DOHH2 (cell line): ENCODE measurements at regions not wholly inside any gene's neighbourhood (a gene's known extent, or its start where the extent isn't known, plus 50 kb on each side); places are given as distances from the start of the nearest gene placed in this dataset.

ENCODE experiments used
- EZH2phosphoT487 ChIP-seq: fragments of 200-600 bp; sonication (generic); IDR thresholded peaks from 2 replicates; pipeline ENCODE4 v1.6.1; 2017; ENCODE audit warnings: borderline replicate concordance, mild to moderate bottlenecking, antibody characterized with exemption, low read length, moderate library complexity, mixed read lengths
- TF ChIP-seq, protein P1 (sequence below): fragments of 200-600 bp; sonication (generic); IDR thresholded peaks from one replicate; pipeline ENCODE4 v1.5.1; 2014; ENCODE audit warnings: antibody characterized with exemption, mild to moderate bottlenecking, low read depth, low read length; ENCODE audit not compliant: poor library complexity, severe bottlenecking

DNA sequence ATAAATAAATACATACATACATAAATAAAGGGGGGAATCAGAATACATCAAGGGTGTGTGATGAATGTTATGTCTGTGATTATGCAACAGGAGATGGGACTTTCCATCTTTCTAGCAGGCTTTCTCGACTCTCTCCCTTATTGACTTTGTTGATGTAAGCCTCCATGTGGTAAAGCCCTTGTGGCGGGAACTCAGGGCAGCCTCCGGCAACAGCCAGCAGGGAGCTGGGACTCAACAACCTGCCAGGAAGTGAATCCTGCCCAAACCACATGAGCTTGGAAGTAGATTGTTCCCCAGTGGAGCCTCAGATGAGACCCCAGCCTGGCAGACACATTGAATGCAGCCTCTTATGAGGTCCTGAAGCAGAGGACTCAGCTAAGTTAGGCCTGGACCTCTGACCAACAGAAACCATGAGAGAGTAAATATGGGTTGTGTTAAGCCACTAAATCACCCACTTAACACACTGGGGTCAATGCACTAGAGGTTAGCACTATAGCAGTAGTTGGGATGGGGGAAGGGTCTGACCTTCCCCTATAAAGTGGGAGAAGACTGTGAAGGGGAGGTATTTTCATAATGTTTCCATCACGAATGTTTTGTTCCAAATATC, 104.0 kb downstream of the JCAD start:
- TF ChIP-seq, protein P1, sequence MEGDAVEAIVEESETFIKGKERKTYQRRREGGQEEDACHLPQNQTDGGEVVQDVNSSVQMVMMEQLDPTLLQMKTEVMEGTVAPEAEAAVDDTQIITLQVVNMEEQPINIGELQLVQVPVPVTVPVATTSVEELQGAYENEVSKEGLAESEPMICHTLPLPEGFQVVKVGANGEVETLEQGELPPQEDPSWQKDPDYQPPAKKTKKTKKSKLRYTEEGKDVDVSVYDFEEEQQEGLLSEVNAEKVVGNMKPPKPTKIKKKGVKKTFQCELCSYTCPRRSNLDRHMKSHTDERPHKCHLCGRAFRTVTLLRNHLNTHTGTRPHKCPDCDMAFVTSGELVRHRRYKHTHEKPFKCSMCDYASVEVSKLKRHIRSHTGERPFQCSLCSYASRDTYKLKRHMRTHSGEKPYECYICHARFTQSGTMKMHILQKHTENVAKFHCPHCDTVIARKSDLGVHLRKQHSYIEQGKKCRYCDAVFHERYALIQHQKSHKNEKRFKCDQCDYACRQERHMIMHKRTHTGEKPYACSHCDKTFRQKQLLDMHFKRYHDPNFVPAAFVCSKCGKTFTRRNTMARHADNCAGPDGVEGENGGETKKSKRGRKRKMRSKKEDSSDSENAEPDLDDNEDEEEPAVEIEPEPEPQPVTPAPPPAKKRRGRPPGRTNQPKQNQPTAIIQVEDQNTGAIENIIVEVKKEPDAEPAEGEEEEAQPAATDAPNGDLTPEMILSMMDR = no peak
- TF ChIP-seq EZH2phosphoT487 = no peak
